Epidermal melanocyte (primary cell): ENCODE measurements at regions not wholly inside any gene's neighbourhood (a gene's known extent, or its start where the extent isn't known, plus 50 kb on each side); places are given as distances from the start of the nearest gene placed in this dataset.

Experiments
- DNase-seq: peaks from one replicate; pipeline ENCODE4 v3.0.0; 2011; ENCODE audit warnings: low spot score; ENCODE audit not compliant: insufficient read length

DNA sequence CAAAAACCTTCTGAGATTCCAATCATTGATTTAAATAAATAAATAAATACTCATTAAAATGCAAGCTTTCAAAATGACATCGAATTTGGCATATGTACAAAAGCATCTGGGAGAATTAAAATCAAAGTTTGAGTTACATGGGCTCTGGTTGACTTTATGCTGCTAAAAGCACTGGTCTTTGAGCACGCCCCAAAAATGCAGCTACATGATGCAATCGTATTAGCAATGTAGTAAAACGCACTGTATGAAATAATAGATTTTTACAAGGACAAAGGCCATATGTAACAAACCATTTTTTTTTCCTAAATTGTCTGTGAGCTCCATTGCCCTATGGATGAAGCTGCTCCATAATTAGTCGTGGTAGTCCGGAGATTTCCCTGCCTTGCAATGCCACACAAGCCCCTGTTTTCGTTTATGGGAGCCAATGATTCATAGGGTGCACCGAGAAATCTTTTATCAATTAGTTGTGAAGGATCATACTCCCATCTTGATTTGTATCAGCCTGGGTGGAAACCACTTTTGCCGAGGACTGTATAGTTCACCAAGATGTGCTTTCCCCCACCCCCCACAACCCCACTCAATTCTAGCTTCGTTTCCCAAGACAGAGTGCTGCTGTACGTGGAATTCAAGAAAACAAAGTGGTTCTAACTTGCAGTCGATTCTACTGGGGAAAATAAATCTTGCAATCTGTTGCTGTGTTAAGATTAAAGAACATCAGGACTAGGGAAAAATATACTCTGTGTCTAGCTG lies 268.4 kb downstream of the IRS1 start:
- no peak for DNase-seq

- no peak for DNase-seq
Measured at GRCh38 chr2:226529556-226529955, 270.1 kb downstream of the IRS1 start.

DNA sequence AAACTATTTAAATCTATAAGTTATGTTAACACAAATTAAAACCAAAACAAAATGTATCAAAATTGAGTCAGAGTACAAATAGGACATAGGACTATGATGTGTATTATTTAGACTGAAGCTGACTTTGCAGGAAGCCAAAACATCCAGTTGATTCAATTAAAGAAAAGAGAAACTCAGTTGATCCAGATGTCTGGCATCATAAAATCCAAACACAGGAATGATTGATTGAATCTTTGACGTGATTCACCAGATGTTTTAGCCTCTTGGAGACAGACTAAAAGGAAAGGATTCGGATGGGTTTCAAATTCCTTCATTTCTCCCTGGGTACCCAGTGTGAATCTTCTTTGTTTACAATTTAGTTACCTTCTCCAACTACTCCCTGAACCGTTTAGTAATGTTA lies 272.9 kb downstream of the IRS1 start:
- DNase-seq = no peak

GRCh38 chr2:226524381-226524843 lies 275.2 kb downstream of the IRS1 start:
- DNase-seq = no peak

GRCh38 chr2:226520723-226521122 lies 278.9 kb downstream of the IRS1 start:
- DNase-seq = no peak

DNA sequence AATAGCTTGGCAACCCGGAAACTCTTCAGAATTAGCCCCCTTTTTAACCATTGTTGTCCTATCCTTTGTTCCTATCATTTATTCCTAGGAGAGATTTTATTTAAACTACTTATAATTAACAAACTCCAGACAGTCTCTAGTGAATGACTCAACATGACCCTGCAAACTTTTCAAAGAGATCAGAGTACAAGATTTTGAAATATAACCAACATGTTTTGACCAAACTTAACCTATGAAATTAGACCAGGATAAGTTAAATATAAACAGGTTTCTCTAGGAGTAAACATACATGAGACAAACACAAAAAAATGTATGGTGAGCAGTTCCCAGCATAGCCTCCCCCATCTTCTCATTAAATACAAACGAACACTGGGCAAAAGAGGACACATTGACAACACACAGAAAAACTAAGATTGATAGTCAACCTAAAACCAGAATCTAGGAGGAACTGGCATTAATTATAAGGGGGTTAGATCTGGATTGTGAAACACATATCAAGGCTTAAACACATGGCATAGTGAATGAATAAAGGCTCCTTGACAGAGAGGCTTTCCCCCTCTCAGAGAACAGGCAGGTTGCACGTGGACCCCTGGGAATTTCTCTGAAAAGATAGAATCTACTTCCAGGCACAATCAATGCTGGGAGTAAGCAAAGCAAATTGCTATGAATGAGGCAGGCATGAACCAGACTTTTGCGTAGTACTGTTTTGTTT lies 284.1 kb downstream of the IRS1 start:
- no peak for DNase-seq

GRCh38 chr2:226514895-226515294 lies 284.7 kb downstream of the IRS1 start:
- DNase-seq = no peak

- no peak for DNase-seq
Measured at GRCh38 chr2:226511311-226511710, 288.3 kb downstream of the IRS1 start.

DNA sequence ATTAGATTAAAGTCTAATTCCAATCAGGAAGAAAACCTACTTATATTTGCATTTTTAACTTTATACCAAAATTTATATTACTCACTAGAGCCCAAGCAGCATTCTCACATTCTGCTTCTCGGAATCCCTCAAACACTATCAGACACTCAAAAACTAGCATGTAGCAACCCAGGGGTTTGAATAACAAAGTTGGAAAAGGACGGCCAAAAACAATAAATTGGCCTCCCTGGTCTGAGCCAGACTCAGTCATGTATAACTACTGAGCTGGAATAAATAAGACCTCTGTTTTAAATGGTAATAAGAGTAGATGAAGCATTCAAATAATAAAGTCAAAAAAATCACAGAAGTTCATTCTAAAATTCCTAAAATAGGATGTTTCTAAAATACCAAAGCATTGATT lies 290.9 kb downstream of the IRS1 start:
- DNase-seq = no peak

GRCh38 chr2:226508005-226508404 lies 291.6 kb downstream of the IRS1 start:
- DNase-seq = no peak

DNA sequence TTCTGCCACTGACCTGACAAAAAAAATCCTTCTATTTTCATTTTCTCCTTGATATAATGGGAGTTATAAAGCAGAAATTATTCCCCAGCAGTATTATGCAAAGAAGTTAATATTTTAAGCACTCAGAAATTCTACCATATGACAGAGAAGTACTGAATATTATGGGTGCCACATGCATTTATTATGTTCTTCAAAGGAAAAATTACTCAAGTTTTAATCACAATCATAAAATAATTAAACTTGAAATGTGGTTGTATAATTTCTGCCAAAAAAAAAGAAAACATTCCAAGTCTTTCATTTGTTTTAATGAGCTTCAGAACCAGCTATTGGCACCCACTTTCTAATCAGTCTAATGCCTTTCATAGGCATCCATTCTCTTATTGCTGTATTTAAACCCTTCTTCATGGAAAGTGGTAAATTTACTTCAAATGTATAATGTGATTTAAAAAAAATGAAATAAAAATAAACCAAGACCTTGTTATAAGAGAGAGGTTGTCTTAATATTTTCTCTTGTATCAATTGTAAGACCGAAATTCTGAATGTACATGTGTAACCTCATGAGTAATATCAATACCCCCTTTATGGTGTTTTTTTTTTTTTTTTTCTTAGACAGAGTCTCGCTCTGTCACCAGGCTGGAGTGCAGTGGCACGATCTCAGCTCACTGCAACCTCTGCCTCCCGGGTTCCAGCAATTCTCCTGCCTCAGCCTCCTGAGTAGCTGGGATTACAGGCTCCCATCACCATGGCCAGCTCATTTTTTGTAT lies 302.3 kb downstream of the IRS1 start:
- no peak for DNase-seq

DNA sequence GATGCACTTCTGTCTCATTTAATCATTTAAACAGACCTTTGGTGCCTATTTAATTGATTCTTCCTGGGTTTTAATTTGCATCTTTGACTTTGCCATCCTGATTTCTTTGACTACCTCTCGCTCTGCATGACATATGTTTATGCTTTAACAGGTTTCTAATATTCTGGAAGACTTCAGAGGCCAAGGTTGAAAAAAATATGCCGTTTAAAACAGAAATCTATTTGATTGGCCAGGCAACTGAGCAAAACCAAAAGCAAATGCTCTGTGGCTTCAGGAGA lies 303.4 kb downstream of the IRS1 start:
- DNase-seq = no peak

GRCh38 chr2:226495466-226496272 lies 304.0 kb downstream of the IRS1 start:
- DNase-seq = no peak

GRCh38 chr2:226491112-226491511 lies 308.5 kb downstream of the IRS1 start:
- no peak for DNase-seq

- no peak for DNase-seq
Measured at GRCh38 chr2:226489775-226490541, 309.7 kb downstream of the IRS1 start.

DNA sequence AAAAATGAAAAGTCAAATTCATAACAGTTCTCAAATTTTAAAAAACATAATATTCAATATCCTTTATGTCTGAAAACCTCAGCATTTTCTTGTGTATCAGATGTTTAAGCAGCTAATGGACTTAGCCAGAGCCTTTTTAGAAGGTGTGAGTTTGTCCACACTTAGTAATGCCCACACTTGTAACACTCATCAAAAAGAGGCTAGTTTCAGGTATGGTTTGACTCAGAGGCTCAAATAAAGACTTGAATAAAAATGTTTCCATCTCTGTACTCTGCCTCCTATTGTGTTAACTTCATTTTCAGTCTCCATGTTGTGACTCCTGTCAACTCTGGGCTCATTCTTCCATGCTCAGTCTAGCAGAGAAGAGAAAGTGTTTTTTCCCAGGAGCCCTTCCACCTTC lies 311.6 kb downstream of the IRS1 start:
- DNase-seq = no peak

DNA sequence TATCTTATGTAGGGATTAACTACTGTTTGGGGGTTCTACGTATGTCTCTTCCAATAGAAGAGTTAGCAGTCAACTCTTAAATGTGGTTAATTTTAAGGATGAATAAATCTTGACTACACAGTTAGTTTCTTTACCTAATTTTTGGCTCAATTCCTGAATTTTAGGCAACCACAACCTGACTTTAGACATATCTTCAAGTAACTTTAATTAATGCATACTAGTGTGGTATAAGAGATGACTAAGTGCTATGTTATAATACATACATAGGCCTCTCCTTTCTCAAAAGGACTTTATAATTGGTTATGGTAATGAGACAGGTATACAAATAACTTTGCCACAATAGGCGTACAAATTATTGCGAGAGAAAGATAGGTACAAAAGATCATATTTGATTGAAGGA lies 312.0 kb downstream of the IRS1 start:
- no peak for DNase-seq

GRCh38 chr2:226483745-226484619 lies 315.6 kb downstream of the IRS1 start:
- DNase-seq = no peak

DNA sequence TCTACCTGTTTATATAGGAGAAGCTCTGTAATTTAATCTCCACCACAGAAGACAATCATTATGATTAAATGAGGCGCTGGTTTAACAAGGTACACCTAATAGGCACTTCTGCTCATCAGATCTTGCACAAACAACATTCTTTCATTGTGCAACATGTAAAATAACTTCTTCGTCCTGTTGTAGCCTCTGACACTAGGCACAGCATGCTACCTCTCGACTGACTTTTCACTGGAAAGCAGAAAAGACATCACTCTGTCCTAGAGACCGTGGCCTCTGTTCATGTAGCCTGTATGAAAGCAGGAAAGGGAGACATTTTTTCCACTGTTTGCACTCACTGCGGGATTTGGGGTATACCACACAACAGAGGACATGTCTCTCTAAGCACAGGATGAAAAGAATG lies 316.5 kb downstream of the IRS1 start:
- DNase-seq = no peak
